OCI-LY1 (cell line): ENCODE measurements at regions not wholly inside any gene's neighbourhood (a gene's known extent, or its start where the extent isn't known, plus 50 kb on each side); places are given as distances from the start of the nearest gene placed in this dataset.

Experiments
- CTCF ChIP-seq: fragments of 200-600 bp; sonication (generic), shearing (Covaris generic); IDR thresholded peaks from 2 replicates; pipeline ENCODE4 v1.5.1; 2017; ENCODE audit warnings: mild to moderate bottlenecking, antibody characterized with exemption, low read length, moderate library complexity, mixed read lengths
- EZH2 ChIP-seq: fragments of 200-600 bp; sonication (generic), shearing (Covaris generic); IDR thresholded peaks from 2 replicates; pipeline ENCODE4 v1.8.0; 2017; ENCODE audit warnings: borderline replicate concordance, mixed run types, mild to moderate bottlenecking, antibody characterized with exemption, low read length, moderate library complexity, mixed read lengths

- TF ChIP-seq CTCF: no peak
- no peak for TF ChIP-seq EZH2
Observed at GRCh38 chr5:60357302-60357701, 342.7 kb downstream of the DEPDC1B start.
